Gastrocnemius medialis (tissue), 4 donors: ENCODE measurements at regions not wholly inside any gene's neighbourhood (a gene's known extent, or its start where the extent isn't known, plus 50 kb on each side); places are given as distances from the start of the nearest gene placed in this dataset.

ENCODE experiments used
- ATAC-seq, 2 donors: fragments of 150-250 bp; one replicate each; pipeline ENCODE4 v1.9.1; 2016
- DNase-seq, 2 donors: peaks; one replicate each; pipeline ENCODE4 v3.0.0-alpha.2; 2019
- H3K27ac ChIP-seq, 4 donors: fragments of 200-600 bp; sonication (generic); 1 replicate in 1 of 4; 2 replicates in 3 of 4; pipeline ENCODE4 v1.5.1; 2016 to 2018; ENCODE audit warnings: mild to moderate bottlenecking in 2 of 4, moderate library complexity in 1 of 4
- H3K27me3 ChIP-seq, 3 donors: fragments of 200-600 bp; sonication (generic) in 2 of 3; 1 replicate in 1 of 3; 2 replicates in 2 of 3; pipeline versions ENCODE4 v1.5.1 to v1.6.0; 2016 to 2019; ENCODE audit warnings: mild to moderate bottlenecking in 1 of 3, moderate library complexity in 1 of 3
- H3K36me3 ChIP-seq, 2 donors: fragments of 200-600 bp; sonication (generic) in 1 of 2; one replicate each; pipeline ENCODE4 v1.5.1; 2017 to 2018
- H3K4me1 ChIP-seq, 2 donors: fragments of 200-600 bp; sonication (generic) in 1 of 2; one replicate each; pipeline ENCODE4 v1.5.1; 2016 to 2017; ENCODE audit warnings: mild to moderate bottlenecking in 2 of 2
- H3K4me3 ChIP-seq, 4 donors: fragments of 200-600 bp; sonication (generic) in 3 of 4; 1 replicate in 1 of 4; 2 replicates in 3 of 4; pipeline ENCODE4 v1.5.1; 2016 to 2019; ENCODE audit warnings: mild to moderate bottlenecking in 2 of 4
- H3K9me3 ChIP-seq, 3 donors: fragments of 200-600 bp; sonication (generic) in 2 of 3; 1 replicate in 1 of 3; 2 replicates in 2 of 3; pipeline ENCODE4 v1.5.1; 2016 to 2019
- POLR2A ChIP-seq, 2 donors: fragments of 450-650 bp; IDR thresholded peaks; one replicate each; pipeline ENCODE4 v1.6.1; 2017; ENCODE audit warnings: antibody characterized with exemption in 2 of 2, mild to moderate bottlenecking in 2 of 2, moderate library complexity in 2 of 2
- in situ Hi-C, 4 donors: fragments of 200-750 bp; cut with MboI; loops; one replicate each; pipeline versions ENCODE4 v1.15.0 to v1.8.0; 2017; ENCODE audit warnings: low sequenced_read_pairs in 4 of 4
- intact Hi-C: fragments of 100-400 bp; cut with DNase I; formaldehyde crosslinking; loops from one replicate; pipeline ENCODE4 v1.15.1; 2023; ENCODE audit warnings: low total_unique reads
- TF ChIP-seq, protein P1 (sequence below), 5 experiments: fragments of 450-650 bp in 3 of 5; fragments of 200-600 bp in 2 of 5; sonication (generic) in 2 of 5; IDR thresholded peaks in 4 of 5; conservative IDR thresholded peaks in 1 of 5; 1 replicate in 4 of 5; 2 replicates in 1 of 5; pipeline ENCODE4 v1.5.1; 2016 to 2019; ENCODE audit warnings: antibody characterized with exemption in 5 of 5, mild to moderate bottlenecking in 3 of 5, moderate library complexity in 3 of 5

DNA sequence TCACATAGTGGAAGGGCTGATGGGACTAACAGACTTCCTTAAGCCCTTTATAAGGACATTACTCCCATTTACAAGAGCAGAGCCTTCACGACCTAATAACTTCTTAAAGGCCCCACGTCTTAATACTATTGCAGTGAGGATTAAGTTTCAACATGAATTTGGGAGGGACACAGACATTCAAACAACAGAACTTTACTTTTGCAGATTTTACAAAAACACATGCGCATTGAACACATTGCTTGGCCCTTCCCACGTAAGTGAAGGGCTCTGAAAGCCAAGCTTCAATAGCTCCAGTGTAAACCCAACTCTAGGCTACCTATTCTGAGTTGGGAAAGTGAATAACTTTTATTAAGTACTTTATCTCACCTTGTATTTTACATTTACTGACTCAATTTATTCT is 53.8 kb upstream of the DNAH5 start:
- no peak for ATAC-seq
- in situ Hi-C loops (loop anchor here in 3 of 4 donors (25.0 kb wide), 4 partner anchors 264 to 639 kb away; no protein-coding TSS in a partner anchor), intact Hi-C loops (no loop called here)
- no peak for DNase-seq
- Histone ChIP-seq H3K27me3 (no peaks in the 10 kb centered on the region), H3K36me3 (no peaks in the 10 kb centered on the region), H3K9me3 (no peaks in the 10 kb centered on the region), H3K27ac (no peak overlapping the region), H3K4me3 (no peak overlapping the region), H3K4me1 (peaks cover 0 to 5% of the 10 kb centered on the region in 2 donors)
- TF ChIP-seq, protein P1, sequence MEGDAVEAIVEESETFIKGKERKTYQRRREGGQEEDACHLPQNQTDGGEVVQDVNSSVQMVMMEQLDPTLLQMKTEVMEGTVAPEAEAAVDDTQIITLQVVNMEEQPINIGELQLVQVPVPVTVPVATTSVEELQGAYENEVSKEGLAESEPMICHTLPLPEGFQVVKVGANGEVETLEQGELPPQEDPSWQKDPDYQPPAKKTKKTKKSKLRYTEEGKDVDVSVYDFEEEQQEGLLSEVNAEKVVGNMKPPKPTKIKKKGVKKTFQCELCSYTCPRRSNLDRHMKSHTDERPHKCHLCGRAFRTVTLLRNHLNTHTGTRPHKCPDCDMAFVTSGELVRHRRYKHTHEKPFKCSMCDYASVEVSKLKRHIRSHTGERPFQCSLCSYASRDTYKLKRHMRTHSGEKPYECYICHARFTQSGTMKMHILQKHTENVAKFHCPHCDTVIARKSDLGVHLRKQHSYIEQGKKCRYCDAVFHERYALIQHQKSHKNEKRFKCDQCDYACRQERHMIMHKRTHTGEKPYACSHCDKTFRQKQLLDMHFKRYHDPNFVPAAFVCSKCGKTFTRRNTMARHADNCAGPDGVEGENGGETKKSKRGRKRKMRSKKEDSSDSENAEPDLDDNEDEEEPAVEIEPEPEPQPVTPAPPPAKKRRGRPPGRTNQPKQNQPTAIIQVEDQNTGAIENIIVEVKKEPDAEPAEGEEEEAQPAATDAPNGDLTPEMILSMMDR (IDR thresholded peaks at IDR 0.05 in 4 of 5, conservative IDR thresholded peaks at IDR 0.05 in 1 of 5) = no peak
- TF ChIP-seq POLR2A (IDR thresholded peaks at IDR 0.05) = no peak

DNA sequence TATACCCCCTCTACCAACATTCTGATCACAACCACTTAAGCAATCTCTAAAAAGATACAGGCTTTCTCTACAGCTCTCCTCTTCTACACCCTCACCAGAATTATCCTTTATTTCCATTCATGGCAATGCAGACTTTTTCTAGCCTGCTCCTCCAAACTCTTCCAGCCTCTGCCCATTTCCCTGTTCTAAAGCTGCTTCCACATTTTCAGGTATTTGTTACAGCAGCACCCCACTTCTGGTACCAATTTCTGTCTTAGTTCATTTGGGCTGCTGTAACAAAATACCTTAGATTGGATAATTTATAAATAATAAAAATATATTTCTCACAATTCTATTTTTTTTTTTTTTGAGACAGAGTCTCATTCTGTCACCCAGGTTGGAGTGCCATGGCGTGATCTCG is 53.0 kb upstream of the DNAH5 start:
- no peak overlapping the region for H3K4me3 ChIP-seq
- in situ Hi-C loops (loop anchor here in 3 of 4 donors (25.0 kb wide), 4 partner anchors 265 to 640 kb away; no protein-coding TSS in a partner anchor), intact Hi-C loops (no loop called here)
- TF ChIP-seq, protein P1 (IDR thresholded peaks at IDR 0.05 in 4 of 5, conservative IDR thresholded peaks at IDR 0.05 in 1 of 5) = no peak
- no peak for TF ChIP-seq POLR2A (IDR thresholded peaks at IDR 0.05)
- peaks cover 0 to 5% of the 10 kb centered on the region in 2 donors for H3K4me1 ChIP-seq
- H3K27ac ChIP-seq = no peak overlapping the region
- no peaks in the 10 kb centered on the region for H3K36me3 ChIP-seq
- H3K27me3 ChIP-seq = no peaks in the 10 kb centered on the region
- no peaks in the 10 kb centered on the region for H3K9me3 ChIP-seq
- DNase-seq (no peak), ATAC-seq (no peak)

DNA sequence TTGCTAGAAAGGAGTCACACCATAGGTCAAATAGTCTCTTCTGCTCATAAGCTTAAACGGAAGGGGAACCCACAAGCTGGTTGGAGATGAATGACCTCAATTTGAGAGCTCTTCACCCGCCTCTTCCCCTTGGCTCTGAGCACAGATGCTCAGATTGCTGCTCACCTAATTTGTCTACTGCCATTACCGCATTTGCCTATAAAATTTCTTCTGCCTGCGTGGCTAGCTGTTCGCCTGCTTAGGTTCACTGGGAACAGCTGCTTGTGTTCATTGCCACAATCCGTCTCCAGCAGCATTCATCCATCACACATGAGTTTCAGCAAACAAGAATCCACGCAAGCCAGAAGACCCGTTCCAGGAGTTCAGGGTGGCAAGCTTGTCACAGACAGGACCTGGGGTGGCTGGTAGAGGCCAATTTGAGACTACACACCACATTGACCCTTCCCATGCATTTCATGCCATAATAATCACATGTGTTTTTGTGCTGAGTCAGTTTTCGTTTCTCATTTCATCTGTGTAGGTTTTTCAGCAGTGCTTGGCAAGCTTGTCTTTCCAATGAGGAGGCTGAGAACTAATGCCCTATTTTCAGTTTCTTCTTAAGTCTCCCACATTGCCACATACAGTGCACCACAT is 50.2 kb upstream of the DNAH5 start:
- Histone ChIP-seq H3K27ac (no peak overlapping the region), H3K4me1 (peaks cover 0 to 5% of the 10 kb centered on the region in 2 donors), H3K36me3 (no peaks in the 10 kb centered on the region), H3K4me3 (no peak overlapping the region), H3K27me3 (no peaks in the 10 kb centered on the region), H3K9me3 (no peaks in the 10 kb centered on the region)
- ATAC-seq (peak in 1 of 2 donors; percentile 36), DNase-seq (no peak)
- in situ Hi-C loops = loop anchor here in 3 of 4 donors (25.0 kb wide), 4 partner anchors 268 to 643 kb away; no protein-coding TSS in a partner anchor
- TF ChIP-seq POLR2A (IDR thresholded peaks at IDR 0.05) = no peak
- TF ChIP-seq, protein P1 (IDR thresholded peaks at IDR 0.05 in 4 of 5, conservative IDR thresholded peaks at IDR 0.05 in 1 of 5) = no peak
- intact Hi-C loops = no loop called here
